ENCODE measurements at regions not wholly inside any gene's neighbourhood (a gene's known extent, or its start where the extent isn't known, plus 50 kb on each side); places are given as distances from the start of the nearest gene placed in this dataset.
"Not testable (repeated sequence)": the region's sequence is repeated elsewhere in the genome, so short reads cannot be mapped to it uniquely, and the experiment has no call there.

DNA sequence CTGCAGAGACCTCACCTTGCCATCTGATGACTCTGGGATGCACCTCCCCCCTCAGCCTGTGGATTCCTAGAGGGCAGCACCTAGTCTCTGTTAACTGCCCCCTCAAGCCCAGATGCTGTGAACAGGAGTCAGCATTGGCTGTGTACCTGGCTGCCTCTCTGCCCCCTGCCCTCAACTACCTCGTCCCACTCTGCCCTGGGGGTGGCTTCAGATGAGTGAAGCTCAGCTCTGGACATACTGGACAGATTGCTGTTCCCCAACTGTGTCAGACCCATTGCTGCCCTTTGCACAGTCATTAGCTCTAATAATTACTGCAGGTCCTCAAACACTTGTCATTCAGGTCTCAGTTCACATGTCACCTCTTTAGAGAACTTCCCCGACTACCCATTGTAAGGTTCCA is 182.1 kb upstream of the TSHZ3 start:
- DNase-seq, result no peak

DNA sequence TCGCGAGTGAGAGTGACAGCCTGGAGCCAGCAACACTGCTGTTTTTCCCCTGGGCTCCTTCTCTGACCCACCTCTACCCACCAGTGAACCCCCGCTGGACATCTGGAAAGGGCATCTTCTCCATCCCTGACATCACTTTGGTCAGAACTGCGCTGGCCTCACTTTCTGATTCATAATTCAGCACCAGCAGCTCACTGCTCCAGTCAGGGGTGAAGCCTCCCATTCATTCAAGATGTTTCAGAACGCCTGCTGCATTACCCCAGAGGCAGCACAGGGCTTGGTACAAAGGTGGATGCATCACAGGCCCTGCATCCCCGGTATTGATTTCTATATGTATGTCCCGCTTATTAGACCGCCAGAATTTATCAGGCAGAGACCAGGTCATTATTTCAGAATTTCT is 182.8 kb upstream of the TSHZ3 start:
- DNase-seq, result no peak

DNA sequence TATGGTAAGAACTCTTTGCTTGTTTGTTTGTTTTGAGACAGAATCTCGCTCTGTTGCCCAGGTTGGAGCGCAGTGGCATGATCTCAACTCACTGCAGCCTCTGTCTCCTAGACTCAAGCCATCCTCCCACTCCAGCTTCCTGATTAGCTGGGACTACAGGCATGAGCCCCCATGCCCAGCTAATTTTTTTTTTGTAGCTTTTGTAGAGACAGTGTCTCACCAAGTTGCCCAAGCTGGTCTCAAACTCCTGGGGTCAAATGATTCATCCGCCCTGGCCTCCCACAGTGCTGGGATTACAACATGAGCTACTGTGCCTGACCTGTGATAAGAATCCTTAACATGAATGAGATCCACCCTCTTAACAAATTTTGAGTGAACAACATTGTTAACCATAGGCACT is 183.9 kb upstream of the TSHZ3 start:
- DNase-seq, result no peak

DNA sequence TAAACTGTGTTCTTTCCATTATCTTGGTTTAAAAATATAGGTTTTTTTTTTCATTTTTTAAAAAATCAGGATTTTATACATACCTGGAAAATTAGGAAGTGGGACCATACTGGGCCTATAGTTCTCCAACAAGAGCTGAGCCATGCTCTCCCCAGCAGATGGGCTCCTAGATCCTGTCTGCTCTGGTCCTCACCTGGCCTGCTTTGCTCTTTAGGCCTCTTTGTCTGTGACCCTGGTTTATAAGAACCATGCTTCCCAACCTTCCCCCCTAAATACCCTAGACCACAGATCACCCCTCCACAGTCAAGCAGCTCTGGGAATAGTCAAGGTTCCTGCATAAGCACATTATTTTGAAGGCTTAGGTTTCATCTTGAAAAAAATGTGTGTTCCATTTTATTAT is 185.0 kb upstream of the TSHZ3 start:
- no peak for DNase-seq

DNA sequence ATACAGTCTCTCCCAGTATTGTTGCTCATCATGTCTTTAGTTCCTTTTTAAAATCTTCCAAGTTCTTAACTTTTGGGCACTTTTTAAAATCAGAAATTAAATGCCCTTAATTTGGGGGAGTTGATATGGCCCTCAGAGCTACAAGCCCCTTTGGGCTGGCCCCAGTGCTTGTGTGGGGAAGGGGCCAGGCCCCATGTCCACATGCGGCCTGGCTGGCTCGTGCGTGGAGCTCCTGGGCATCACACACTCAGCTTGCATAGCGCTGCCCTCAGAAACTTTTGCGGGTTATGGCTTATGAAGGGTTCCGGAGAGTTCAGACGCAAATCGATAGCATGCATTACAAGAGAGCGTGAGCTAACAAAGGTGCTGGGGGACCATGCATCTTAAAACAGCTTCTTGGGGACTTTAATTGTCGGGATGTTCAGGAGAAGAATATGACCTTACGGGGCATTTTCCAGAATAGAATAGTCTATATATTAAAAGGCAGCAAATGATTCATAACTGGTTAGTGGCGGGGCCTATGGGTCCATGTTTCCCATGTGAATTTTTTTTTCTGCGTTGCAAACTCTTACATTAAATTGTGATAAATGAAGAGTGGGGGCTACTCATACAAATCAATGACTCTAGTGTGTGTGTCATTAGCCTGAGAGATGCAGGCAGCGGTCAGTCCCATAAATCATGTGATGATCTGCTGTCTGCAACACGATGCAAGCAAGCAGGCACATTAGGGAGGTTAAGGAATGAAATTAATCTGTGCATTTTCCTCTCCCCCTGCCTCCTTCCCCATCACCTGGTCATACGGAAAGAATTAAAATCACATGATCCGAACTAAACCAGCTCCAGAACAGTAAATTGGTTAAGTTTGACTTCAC is 185.8 kb upstream of the TSHZ3 start:
- no peak for DNase-seq

DNA sequence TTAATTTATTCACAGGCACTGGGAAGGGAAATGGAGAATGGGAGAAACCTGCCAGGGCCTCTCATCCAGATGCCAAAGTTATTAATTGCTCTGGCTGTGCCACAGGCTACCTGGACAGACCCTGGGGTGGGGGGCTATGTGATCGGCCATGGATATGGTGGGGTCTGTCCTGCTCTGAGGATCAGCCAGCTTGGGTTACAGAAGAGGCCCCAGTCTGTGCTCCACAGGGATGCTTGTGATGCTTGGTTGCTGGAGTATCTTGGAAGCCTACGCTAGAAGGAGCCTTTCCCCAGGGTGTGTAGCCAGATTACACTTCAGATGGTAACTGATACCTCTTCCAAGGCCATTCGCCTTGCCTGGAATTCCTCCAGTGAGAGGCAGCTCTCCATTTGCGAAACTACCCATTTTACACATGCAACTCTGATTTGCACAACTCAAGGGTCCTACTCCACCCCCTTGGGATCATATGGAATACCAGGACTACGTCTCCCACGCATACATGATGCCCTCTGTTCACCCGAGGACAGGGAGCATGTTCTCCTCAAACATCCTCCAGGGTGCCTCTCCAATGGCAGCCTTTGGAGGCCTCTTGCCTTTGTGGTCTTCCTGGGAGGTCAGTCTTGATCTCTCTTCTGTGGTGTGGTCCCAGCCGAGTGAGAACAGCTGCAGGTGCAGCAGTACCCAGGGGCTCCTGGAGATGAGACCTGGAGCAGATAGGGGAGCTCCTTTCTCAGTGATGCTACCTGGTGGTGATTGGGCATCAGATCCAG is 186.6 kb upstream of the TSHZ3 start:
- no peak for DNase-seq

DNA sequence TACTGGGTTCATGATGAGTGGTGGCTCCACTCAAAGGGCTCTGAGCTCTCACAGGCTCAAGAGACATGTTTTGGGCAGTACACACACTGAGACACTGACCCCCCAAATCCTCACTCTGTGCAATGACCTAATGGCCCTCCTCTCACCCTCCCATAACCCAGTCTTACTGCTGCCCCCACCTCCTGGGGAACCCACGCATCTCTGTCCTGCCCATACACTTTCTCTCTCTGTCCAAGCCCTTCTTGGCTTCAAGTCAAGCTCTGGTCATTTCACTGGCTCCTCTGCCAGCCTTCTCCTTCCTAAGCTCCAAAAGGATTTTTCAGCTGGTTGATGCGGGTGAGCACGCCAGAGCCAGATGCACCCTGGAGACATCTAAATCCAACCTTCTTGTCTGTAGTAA is 187.9 kb upstream of the TSHZ3 start:
- no peak for DNase-seq

DNA sequence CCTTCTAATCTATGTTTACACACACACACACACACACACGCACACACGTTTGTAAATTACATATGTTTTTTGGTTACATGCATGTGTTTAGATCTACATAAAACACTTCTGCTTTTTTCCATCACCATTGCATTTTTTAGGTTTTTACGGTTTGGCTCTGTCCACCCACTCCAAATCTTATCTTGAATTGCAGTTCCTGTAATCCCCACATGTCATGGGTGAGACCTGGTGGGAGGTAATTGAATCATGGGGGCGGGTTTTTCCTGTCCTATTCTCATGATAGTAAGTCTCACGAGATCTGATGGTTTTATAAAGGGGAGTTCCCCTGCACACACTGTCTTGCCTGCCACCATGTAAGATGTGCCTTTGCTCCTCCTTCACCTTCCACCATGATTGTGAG is 188.7 kb upstream of the TSHZ3 start:
- not testable (repeated sequence) for DNase-seq

DNA sequence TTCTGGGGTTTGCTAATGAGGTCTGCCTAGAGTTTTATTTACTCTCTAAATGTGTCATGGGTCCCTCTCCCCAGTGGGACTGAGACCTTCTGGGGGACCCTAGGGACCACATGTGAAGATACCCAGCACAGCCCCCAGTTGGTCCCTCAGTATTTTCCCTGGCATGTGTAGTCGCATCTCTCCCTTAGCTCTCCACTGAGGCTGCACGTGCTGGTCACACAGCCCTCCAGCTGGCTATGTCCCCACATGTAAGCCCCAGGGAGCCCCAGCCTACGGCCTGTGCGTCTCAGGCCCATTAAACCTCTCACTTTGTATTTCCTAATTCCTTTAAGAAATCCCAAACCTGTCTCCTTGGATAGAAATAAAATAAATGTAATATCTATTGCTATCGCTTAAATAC is 189.6 kb upstream of the TSHZ3 start:
- DNase-seq, result no peak

DNA sequence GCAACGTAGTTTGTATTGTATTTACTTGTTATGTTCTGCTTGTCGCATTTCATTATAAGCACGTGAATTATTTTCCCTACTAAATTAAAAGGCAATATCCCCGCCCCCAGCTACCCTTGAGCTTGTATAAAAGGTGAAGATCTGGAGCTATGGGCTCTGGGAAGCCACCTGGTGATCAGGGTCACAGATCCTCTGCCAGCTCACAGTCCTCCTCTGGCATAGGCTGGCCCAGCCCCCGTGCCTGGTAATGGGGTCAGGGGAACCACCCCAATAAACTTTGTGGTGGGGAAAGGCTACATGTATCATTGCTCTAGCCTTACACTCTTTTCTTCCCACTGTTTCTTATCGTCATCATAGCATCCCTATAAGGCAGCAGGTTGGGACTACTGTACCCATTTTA is 190.2 kb upstream of the TSHZ3 start:
- no peak for DNase-seq

DNA sequence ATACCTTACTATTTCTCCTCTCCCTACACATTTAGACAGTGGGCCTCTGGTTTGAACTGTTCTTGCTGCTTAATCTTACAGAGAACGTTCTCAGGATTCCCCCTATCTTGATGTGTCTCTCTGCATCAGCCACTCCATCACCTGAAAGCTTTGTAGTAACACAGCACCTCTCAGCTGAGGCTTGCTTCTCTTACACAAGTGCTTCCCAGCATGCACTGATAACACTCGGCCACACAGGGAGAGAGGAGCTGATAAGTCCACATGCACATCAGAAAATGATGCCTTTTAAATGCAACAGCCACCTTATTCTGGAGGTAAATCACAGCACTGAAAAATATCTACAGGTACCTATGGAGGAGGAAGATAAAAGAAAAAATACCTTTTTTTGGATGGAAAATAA is 192.2 kb upstream of the TSHZ3 start:
- DNase-seq, result no peak

DNA sequence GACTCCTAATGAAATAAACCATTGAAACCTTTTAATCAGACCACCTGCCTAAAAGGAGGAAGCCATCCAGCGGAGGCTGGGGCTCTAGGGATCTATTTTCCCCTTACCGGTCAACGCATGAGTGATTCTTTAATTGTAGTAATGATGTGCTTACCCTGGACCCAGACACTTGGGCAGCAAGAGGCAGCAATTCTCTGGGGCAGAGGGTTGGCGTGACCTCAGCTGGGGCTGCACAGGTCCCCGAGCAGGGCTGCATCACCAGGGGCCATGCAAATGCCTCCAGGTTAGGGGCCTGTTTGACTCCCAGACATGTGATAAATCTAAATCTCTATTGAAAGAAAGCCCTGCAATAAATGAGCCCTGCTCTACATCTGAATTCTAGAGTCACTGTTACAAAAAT is 194.2 kb upstream of the TSHZ3 start:
- no peak for DNase-seq

DNA sequence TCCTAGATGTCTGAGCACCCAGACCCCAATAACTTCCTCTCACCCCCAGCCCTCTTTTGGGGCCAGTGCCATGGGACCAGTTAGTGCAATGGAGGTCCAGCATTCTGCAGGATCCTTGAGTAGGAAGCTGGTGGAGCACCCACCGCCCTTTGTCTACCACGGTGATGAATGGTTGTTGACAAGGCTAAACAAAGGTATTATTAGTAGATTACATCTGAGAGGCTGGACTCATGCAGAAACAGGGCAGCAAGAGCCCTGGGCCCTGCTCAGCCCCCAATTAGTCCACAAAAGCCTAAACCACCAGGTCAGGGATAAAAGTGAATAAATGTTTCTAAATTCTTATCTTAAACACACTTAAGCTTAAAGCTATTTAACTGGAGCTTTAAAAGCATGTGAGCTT is 196.5 kb upstream of the TSHZ3 start:
- no peak for DNase-seq

DNA sequence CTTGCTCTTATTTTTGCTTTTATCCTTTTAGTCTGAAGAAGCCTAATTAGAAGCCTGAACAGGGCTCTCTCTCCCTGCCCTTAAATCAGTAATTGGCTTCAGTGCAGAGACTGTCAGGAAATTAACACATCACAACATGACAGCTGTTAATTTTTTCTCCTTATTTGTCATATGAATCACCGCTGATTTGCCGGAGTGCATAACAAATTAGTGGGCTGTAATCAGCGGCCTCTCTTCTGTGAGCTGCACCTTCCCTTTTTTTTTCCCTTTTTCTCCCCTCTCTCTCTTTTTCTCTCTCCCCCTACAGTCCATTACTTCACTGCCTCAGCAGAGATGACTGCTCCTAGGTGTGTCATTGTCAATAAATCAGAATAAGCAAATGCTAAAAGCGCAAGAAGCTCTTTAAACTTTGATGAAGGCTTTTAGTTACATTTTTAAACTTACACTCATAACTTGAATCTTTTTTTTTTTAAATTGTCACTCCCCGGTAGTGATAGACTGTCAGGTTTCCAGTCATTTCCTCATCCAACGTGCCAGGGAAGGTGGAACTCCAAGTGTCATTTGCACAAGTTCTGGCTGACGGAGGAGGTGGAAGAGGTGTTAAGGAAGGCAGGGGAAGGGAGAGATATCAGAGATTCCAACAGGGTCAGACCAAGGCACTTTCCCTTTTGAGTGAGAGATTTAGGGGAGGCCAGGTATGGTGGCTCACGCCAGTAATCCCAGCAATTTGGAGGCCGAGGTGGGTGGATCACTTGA is 197.1 kb upstream of the TSHZ3 start:
- DNase-seq, result no peak

DNA sequence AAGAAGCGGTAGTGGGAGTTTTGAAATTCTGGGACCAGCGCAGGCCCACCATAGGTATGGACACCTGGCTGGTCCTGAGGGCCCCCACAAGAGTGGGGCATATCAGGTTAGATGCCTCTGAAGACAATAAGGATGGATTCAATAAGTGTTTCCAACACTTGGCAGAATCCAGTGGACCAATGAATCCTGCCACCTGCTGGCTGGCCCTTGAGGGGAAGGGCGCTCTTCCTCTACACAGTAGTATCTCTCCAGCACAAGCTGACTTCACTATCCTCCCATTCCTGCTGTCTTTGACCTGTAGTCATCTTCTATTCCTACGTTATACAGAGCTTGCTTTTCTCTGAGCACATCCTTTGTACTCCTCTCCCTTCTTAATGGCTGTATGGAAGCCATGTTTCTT is 199.7 kb upstream of the TSHZ3 start:
- no peak for DNase-seq

DNA sequence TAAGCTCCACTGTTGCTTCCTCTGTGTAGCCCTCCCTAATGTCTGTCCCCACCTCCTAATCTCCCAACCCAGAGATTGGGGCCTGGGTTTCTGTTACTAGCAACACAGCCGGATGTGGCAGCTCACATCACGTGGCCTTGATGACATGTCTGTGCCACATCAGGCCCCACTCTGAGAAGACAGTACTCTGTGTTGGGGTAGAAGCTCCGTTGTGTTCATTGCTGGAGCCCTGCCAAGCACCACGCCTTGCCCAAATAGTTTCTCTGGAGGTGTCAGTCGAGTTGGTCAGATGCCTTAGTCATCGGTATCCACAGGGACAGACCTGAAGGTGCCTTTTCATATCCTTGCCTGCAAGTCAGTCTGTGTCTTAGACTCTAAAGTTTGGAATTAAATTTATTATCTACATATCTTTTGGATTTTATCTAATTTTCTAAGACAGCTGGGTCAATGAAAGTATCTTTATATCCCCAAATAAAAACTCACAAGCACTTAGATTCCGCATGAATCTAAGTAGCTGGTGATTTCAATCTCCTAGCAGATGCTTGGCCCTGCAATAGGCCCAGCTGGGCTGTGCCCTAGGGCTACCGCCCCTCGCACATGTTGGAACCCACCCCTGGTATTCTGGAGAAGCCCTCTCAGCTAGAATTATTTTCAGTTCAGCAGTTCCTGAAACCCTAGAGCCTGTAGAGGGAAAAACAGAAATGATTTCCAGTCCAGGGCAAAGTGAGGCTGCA is 204.0 kb upstream of the TSHZ3 start:
- no peak for DNase-seq

DNA sequence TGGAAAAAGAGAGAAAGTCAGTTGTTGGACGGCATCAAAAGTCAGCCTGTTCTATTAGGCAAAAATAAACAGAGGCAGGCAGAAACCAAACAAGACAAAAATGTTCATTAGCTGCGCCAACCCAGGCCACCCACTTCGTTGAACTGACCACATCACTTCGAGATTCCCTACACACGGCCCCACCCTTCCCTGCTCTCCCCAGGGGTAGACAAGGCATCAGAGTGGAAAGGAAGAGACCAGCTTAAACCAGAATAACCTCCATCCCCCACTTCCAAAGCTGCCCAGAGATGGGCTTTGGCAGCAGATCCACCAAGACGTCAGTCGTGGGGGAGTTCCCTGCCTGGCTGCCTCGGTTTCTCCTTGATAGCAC is 204.6 kb upstream of the TSHZ3 start:
- DNase-seq, result no peak

DNA sequence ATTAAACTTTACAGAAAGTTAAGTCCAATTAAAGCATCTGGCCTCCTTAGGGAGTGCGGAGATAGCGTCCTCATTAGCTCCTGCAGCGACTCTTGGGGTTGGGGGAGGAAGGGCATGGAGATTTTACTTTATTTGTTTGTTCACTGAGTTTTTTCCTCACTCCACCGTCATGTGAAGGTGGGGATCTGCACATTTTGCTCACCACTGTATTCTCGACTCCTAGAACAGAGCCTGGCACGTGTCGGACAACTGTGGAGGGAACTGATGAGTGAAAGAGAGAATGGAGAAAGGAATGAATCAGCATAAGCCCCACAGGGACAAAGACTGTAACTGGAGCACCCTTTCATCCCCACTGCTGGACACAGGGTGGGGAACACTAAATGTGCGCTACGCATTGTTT is 205.1 kb upstream of the TSHZ3 start:
- no peak for DNase-seq

DNA sequence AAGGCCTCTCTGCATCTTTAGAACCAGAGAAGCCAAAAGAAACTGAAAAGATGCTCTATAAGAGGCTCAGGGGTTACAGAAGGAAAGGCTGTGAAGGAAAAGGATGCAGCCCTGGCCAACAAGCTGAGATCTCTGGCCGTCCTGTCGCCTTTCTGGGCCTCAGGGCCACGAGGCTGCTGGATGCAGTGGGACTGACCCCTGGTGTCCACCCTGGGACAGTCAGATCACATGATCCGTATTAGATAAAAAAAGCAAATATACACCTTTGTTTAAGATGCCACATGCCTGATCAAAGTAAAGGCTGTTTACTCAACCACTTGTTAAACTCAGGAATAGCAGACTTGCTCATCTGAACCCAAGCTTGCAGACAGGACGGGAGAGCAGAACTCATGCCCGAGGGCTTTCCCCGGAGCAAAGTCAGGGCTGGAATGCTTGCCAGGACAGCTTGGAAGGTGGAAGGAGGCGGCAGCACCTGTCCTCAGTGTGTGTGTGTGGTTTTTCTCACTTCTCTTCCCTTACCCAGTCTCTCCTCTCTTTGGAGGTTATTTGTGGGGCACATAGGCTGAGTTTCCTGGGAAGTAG is 206.5 kb upstream of the TSHZ3 start:
- no peak for DNase-seq

DNA sequence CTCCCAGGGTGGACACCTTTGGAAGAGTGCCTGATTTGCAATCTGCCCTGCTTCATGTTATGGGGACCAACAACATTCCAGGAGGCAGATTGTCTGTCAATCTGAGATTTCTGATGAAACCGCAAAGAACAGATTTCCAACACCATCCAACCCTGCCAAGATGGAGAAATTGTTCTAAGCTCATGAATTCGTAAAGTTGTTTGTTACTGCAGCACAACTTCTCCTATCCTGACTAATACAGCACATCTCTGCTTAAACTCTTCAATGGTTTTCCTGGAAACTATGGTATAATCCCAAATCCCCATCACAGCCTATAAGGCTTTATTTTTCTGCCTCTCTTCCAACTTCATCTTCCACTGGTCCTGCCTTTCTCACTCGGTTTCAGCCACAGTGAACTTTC is 210.3 kb upstream of the TSHZ3 start:
- no peak for DNase-seq

DNA sequence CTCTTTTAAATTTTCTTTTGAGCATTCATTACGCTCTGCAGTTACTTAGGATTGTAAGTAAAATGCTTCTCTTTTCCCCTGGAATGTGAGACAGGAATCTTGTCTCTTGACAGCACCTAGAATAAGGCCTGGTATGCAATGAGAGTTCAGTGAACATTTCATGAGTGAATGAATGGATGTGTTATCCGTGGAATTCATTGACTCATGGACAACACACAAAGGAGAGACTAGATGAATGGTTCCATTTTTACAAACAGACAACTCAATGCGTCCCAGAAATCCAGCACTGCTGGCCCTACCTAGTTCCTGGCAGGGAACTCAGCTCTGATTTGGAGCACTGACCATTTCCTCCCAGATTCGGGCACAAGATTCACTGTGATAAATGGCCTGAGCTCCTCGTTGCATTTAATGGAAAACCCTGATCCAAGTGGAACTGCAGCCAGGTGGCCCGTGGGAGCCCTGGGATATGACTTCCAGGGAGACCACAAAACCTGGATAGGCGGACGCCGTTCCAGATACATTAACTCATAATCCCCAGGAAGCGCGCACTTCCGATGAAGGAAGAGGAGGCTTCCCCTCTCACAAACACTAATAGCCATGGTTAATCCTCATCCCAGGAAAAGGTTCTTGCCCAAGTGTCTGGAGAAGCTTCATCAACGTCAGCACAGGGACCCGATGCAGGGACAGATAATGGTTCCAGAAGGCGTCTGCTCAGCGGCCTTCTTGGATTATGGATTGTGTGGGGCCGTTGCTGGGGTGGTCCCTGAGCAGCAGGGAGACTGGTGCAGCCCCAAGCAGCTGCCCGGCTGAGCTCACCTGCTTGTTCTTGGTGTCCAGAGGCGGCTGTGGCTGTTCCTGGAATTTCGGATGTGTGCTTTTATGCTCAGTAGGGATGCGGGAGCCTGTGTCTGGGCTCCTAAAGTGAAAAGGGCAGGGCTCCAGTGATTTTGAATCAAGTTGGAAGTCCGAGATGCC is 211.1 kb upstream of the TSHZ3 start:
- peak; percentile 40 for DNase-seq

Data from left hindlimb (tissue), 1 donor.